B cell (primary cell): ENCODE measurements at regions not wholly inside any gene's neighbourhood (a gene's known extent, or its start where the extent isn't known, plus 50 kb on each side); places are given as distances from the start of the nearest gene placed in this dataset.

Source experiments
- EZH2 ChIP-seq: IDR thresholded peaks from 2 replicates; pipeline ENCODE4 v1.6.1; 2012; ENCODE audit warnings: borderline replicate concordance, low read depth, mild to moderate bottlenecking, moderate library complexity, low read length; ENCODE audit not compliant: insufficient read depth, poor library complexity, severe bottlenecking
- TF ChIP-seq, protein P1 (sequence below): fragments of 200-600 bp; IDR thresholded peaks from one replicate; pipeline ENCODE4 v1.8.0; 2022; ENCODE audit warnings: antibody characterized with exemption, mild to moderate bottlenecking

GRCh38 chr10:128741180-128741579 is 615.0 kb upstream of the MKI67 start:
- TF ChIP-seq, protein P1, sequence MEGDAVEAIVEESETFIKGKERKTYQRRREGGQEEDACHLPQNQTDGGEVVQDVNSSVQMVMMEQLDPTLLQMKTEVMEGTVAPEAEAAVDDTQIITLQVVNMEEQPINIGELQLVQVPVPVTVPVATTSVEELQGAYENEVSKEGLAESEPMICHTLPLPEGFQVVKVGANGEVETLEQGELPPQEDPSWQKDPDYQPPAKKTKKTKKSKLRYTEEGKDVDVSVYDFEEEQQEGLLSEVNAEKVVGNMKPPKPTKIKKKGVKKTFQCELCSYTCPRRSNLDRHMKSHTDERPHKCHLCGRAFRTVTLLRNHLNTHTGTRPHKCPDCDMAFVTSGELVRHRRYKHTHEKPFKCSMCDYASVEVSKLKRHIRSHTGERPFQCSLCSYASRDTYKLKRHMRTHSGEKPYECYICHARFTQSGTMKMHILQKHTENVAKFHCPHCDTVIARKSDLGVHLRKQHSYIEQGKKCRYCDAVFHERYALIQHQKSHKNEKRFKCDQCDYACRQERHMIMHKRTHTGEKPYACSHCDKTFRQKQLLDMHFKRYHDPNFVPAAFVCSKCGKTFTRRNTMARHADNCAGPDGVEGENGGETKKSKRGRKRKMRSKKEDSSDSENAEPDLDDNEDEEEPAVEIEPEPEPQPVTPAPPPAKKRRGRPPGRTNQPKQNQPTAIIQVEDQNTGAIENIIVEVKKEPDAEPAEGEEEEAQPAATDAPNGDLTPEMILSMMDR = no peak
- no peak for TF ChIP-seq EZH2
